ENCODE measurements at regions not wholly inside any gene's neighbourhood (a gene's known extent, or its start where the extent isn't known, plus 50 kb on each side); places are given as distances from the start of the nearest gene placed in this dataset.

GRCh38 chr10:2011106-2011716 is 273.9 kb upstream of the ADARB2 start:
- no peak overlapping the region for H3K27ac ChIP-seq
- no peaks in the 10 kb centered on the region for H3K4me1 ChIP-seq
- ATAC-seq, result peak; percentile 31
- intact Hi-C loops (cut with DNase I), result no loop called here
- H3K27me3 ChIP-seq, result no peaks in the 10 kb centered on the region
- H3K4me3 ChIP-seq, result no peak overlapping the region
- no peaks in the 10 kb centered on the region for H3K9me3 ChIP-seq
- no peak for TF ChIP-seq CTCF (IDR thresholded peaks at IDR 0.05)
- no peaks in the 10 kb centered on the region for H3K36me3 ChIP-seq
- DNase-seq, result no peak

- intact Hi-C loops (cut with DNase I), result no loop called here
These were observed 268.2 kb upstream of the ADARB2 start for GRCh38 chr10:2005546-2005945.

GRCh38 chr10:1992930-1993329 is 255.6 kb upstream of the ADARB2 start:
- no peak for ATAC-seq
- Histone ChIP-seq H3K4me3 (no peak overlapping the region), H3K27me3 (no peaks in the 10 kb centered on the region), H3K4me1 (no peaks in the 10 kb centered on the region), H3K9me3 (no peaks in the 10 kb centered on the region), H3K36me3 (no peaks in the 10 kb centered on the region), H3K27ac (no peak overlapping the region)
- no peak for TF ChIP-seq CTCF (IDR thresholded peaks at IDR 0.05)
- no peak for DNase-seq
- intact Hi-C loops (cut with DNase I), result no loop called here

More at GRCh38 chr10:2005546-2005945, 268.2 kb upstream of the ADARB2 start:
- ATAC-seq (no peak), DNase-seq (no peak)
- no peak for TF ChIP-seq CTCF (IDR thresholded peaks at IDR 0.05)
- Histone ChIP-seq H3K4me3 (no peak overlapping the region), H3K27me3 (no peaks in the 10 kb centered on the region), H3K36me3 (no peaks in the 10 kb centered on the region), H3K9me3 (no peaks in the 10 kb centered on the region), H3K27ac (no peak overlapping the region), H3K4me1 (no peaks in the 10 kb centered on the region)

GRCh38 chr10:1989090-1989489 is 251.8 kb upstream of the ADARB2 start:
- intact Hi-C loops (cut with DNase I), result no loop called here
- Histone ChIP-seq H3K27ac (no peak overlapping the region), H3K9me3 (no peaks in the 10 kb centered on the region), H3K36me3 (no peaks in the 10 kb centered on the region), H3K4me3 (no peak overlapping the region), H3K27me3 (no peaks in the 10 kb centered on the region), H3K4me1 (no peaks in the 10 kb centered on the region)
- no peak for TF ChIP-seq CTCF (IDR thresholded peaks at IDR 0.05)
- no peak for ATAC-seq
- no peak for DNase-seq

GRCh38 chr10:1981976-1982375 is 244.7 kb upstream of the ADARB2 start:
- intact Hi-C loops (cut with DNase I), result no loop called here
- Histone ChIP-seq H3K9me3 (no peaks in the 10 kb centered on the region), H3K4me3 (no peak overlapping the region), H3K27ac (no peak overlapping the region), H3K27me3 (no peaks in the 10 kb centered on the region), H3K36me3 (no peaks in the 10 kb centered on the region), H3K4me1 (no peaks in the 10 kb centered on the region)
- no peak for DNase-seq
- no peak for TF ChIP-seq CTCF (IDR thresholded peaks at IDR 0.05)
- no peak for ATAC-seq

- DNase-seq (no peak), ATAC-seq (no peak)
- Histone ChIP-seq H3K9me3 (no peaks in the 10 kb centered on the region), H3K27me3 (no peaks in the 10 kb centered on the region), H3K4me1 (no peaks in the 10 kb centered on the region), H3K27ac (no peak overlapping the region), H3K4me3 (no peak overlapping the region), H3K36me3 (no peaks in the 10 kb centered on the region)
- intact Hi-C loops (cut with DNase I), result no loop called here
- no peak for TF ChIP-seq CTCF (IDR thresholded peaks at IDR 0.05)
These were observed 243.1 kb upstream of the ADARB2 start for GRCh38 chr10:1980459-1980858.

All from upper lobe of right lung (tissue), 1 donor.